Choroid plexus epithelial cell (primary cell): ENCODE measurements at regions not wholly inside any gene's neighbourhood (a gene's known extent, or its start where the extent isn't known, plus 50 kb on each side); places are given as distances from the start of the nearest gene placed in this dataset.
A peak's percentile ranks its signal among the peaks of the same experiment; 100 is the strongest.

Source experiments
- DNase-seq: peaks from one replicate; pipeline ENCODE4 v3.0.0-alpha.2; 2010; ENCODE audit warnings: low read depth
- H3K4me3 ChIP-seq: 2 replicates; pipeline ENCODE4 v1.5.1; 2011; ENCODE audit warnings: low read depth, mild to moderate bottlenecking, control low read depth, low read length, moderate library complexity
- CTCF ChIP-seq: conservative IDR thresholded peaks from 2 replicates; pipeline ENCODE4 v1.5.1; 2011; ENCODE audit warnings: low read depth, mild to moderate bottlenecking, control low read depth, inconsistent platforms, low read length, moderate library complexity

GRCh38 chr12:42666671-42667243 lies 77.2 kb upstream of the PRICKLE1 start:
- TF ChIP-seq CTCF, result no peak
- no peak overlapping the region for H3K4me3 ChIP-seq
- peak; percentile 13 for DNase-seq

- TF ChIP-seq CTCF, result no peak
- H3K4me3 ChIP-seq, result no peak overlapping the region
- DNase-seq, result no peak
Measured at GRCh38 chr12:42663621-42664020, 74.1 kb upstream of the PRICKLE1 start.

GRCh38 chr12:42660968-42661937 lies 71.7 kb upstream of the PRICKLE1 start:
- TF ChIP-seq CTCF, result no peak
- no peak for DNase-seq

GRCh38 chr12:42660117-42660516 lies 70.6 kb upstream of the PRICKLE1 start:
- DNase-seq, result no peak
- no peak for TF ChIP-seq CTCF
- no peak overlapping the region for H3K4me3 ChIP-seq

More at GRCh38 chr12:42660968-42661937, 71.7 kb upstream of the PRICKLE1 start:
- no peak overlapping the region for H3K4me3 ChIP-seq

GRCh38 chr12:42652048-42652447 lies 62.5 kb upstream of the PRICKLE1 start:
- no peak for DNase-seq
- H3K4me3 ChIP-seq, result no peak overlapping the region
- TF ChIP-seq CTCF, result no peak

- no peak overlapping the region for H3K4me3 ChIP-seq
- no peak for DNase-seq
- TF ChIP-seq CTCF, result no peak
Measured at GRCh38 chr12:42648061-42648460, 58.5 kb upstream of the PRICKLE1 start.
